Esophagus (tissue), 2 donors: ENCODE measurements at regions not wholly inside any gene's neighbourhood (a gene's known extent, or its start where the extent isn't known, plus 50 kb on each side); places are given as distances from the start of the nearest gene placed in this dataset.

Experiments used
- H3K27ac ChIP-seq, 2 donors: one replicate each; pipeline ENCODE4 v1.5.1; 2013; ENCODE audit warnings: low read depth in 2 of 2, mild to moderate bottlenecking in 2 of 2, inconsistent platforms in 1 of 2, low read length in 1 of 2, moderate library complexity in 1 of 2
- H3K27me3 ChIP-seq, 2 donors: one replicate each; pipeline ENCODE4 v1.6.1; 2013; ENCODE audit warnings: low read length in 2 of 2, control low read depth in 1 of 2, mild to moderate bottlenecking in 1 of 2; ENCODE audit not compliant: insufficient read depth in 2 of 2, control insufficient read depth in 1 of 2
- H3K36me3 ChIP-seq, 2 donors: one replicate each; pipeline ENCODE4 v1.6.1; 2013; ENCODE audit warnings: low read length in 1 of 2; ENCODE audit not compliant: control insufficient read depth in 2 of 2, insufficient read depth in 2 of 2
- H3K4me1 ChIP-seq, 2 donors: one replicate each; pipeline ENCODE4 v1.6.1; 2013; ENCODE audit warnings: low read length in 1 of 2; ENCODE audit not compliant: control insufficient read depth in 2 of 2, insufficient read depth in 2 of 2
- H3K4me3 ChIP-seq, 2 donors: one replicate each; pipeline ENCODE4 v1.5.1; 2013; ENCODE audit warnings: low read length in 2 of 2, mild to moderate bottlenecking in 2 of 2, low read depth in 1 of 2, moderate library complexity in 1 of 2
- H3K9me3 ChIP-seq, 2 donors: one replicate each; pipeline ENCODE4 v1.6.1; 2013; ENCODE audit warnings: mild to moderate bottlenecking in 2 of 2, low read depth in 1 of 2, low read length in 1 of 2, moderate library complexity in 1 of 2; ENCODE audit not compliant: control insufficient read depth in 2 of 2, insufficient read depth in 1 of 2
- WGBS, 2 donors: extraction: QIAGEN DNeasy Blood & Tissue Kit; methylation state at CpG; one replicate each; pipeline ENCODE4 v1.1.7; 2013; 5-methylcytosine and 5-hydroxymethylcytosine counted together
- donor health status: healthy with polysubstance abuse.
- donor health status: Bipolar disorder and iron deficiency.

DNA sequence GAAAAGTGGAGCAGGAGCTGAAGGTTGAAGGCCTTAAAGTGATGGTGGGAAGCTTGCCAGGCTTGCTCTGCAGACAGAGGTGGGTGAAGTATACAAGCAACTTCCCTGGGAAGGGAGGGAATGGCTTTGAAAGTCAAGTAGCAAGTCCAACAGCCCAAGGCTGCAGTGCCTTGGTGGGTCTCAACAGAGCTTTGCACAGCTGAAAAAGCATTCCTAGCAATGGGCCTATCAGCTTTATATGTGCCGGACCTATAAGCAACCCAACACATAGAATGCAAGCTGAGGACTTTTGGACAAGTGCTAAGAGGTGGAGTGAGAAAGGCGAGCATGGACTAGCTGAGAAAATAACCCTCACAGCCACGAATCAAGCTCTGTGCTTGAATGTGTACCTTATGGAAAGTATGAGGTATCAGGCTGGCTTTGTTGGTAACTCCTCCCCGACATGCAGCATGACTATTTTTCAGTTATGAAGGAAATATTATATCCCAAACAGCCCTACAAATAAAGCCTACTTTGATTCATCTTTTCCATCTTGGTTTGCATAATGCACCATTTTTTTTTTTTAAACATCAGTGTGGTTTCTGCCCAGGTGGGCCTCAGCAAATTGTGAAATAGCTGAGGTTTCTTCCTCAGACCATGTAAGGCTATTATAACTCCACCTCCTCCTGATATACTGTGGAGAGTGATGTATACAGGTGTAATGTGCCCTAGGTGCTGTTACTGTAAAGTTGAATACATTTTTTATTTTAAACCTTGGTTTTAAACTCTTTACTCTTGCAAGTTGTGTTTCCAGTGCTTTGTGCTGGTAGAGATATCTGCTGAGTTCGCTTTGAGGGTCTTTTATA, 241.4 kb upstream of the CXCR4 start:
- no peaks in the 10 kb centered on the region for H3K9me3 ChIP-seq
- H3K4me1 ChIP-seq: no peaks in the 10 kb centered on the region
- no peak overlapping the region for H3K4me3 ChIP-seq
- no peak overlapping the region for H3K27ac ChIP-seq
- no peaks in the 10 kb centered on the region for H3K27me3 ChIP-seq
- H3K36me3 ChIP-seq: no peaks in the 10 kb centered on the region
- WGBS, 2 donors: 82 to 88% methylated on average over 5 of the region's 5 CpGs

DNA sequence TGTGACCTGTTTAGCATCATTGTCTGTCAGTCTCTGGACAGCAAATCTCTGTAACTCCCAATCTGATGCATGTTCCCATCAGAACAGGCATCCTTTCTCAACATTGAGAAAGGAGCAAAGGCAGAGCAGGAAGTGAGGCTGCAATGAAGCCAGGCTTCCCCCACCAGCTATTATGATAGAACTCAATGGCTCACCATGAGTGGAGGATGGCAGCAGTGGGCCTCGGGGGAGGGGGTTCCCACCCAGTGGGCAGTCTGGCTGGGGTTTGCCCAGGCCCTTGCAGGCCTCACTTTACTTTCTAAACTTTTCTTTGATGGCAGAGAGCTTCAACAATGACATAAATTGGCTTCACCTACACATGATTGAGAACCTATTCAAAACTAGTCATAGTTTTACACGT, 240.6 kb upstream of the CXCR4 start:
- Histone ChIP-seq H3K9me3 (no peaks in the 10 kb centered on the region), H3K36me3 (no peaks in the 10 kb centered on the region), H3K4me1 (no peaks in the 10 kb centered on the region), H3K4me3 (no peak overlapping the region), H3K27ac (no peak overlapping the region), H3K27me3 (no peaks in the 10 kb centered on the region)
- 66 to 82% methylated on average over 2 of the region's 2 CpGs for WGBS, 2 donors

DNA sequence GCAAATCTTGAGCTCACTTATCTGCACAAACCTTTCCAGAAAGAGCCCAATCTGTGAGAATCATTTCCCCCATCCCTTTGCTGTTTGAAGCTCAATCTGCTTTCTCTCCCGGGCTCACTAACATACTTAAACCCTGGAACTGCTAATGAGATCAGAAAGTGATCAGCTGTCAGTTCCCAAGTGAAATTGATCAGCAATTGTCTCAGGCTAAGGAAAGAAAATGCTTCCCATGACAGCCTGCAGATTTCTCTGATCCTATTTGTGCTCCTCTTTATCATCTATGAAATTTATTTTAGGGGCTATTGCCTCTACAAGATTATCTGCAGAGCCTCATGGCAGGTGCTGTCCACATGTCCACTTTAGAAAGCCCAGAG, 239.0 kb upstream of the CXCR4 start:
- Histone ChIP-seq H3K9me3 (no peaks in the 10 kb centered on the region), H3K36me3 (no peaks in the 10 kb centered on the region), H3K4me1 (no peaks in the 10 kb centered on the region), H3K27me3 (no peaks in the 10 kb centered on the region), H3K27ac (no peak overlapping the region), H3K4me3 (no peak overlapping the region)
- 56 to 72% methylated on average over 1 of the region's 1 CpG for WGBS, 2 donors

DNA sequence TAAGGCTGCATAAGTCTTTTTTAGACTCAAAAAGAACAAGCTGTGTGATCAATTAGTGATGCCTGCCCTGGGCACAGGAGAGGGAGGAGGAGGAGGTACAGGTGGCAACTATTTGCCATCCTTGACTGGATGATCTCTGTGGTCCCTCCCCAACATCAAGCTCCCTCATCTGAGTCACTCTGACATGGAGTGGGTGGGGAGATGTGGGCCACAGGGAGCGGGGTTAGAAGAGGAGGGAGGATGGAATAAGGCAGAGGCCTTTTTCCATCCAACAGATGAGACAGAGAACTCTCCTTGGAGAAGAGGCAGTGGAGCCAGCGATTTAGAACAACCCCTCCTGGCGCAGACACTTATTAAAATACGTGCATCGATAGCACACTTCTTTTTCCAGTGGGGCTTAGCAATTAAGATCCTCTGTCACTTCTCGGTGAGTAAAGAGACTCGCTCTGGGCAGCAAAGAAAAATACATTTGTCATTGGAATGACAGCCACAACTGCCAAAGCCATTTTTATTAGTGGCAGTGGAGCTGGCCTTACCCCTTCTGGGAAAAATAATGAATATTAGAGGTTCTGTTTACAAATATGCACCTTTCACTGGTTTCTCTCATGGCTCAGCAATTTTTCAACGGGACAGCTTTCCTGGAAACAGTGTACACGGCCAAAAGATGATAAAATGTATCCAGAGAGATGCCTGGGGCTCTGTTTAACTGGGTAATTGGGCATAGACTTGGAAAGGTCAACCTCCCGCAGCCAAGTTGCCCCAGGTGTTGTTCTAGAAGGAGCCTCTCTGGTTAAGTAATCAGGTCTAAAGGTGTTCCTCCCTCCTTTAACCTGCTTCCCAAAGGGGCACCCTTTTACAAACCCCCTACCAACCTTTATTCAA, 238.4 kb upstream of the CXCR4 start:
- Histone ChIP-seq H3K27me3 (no peaks in the 10 kb centered on the region), H3K9me3 (no peaks in the 10 kb centered on the region), H3K4me1 (no peaks in the 10 kb centered on the region), H3K4me3 (no peak overlapping the region), H3K27ac (no peak overlapping the region), H3K36me3 (no peaks in the 10 kb centered on the region)
- 61 to 62% methylated on average over 10 of the region's 10 CpGs for WGBS, 2 donors

DNA sequence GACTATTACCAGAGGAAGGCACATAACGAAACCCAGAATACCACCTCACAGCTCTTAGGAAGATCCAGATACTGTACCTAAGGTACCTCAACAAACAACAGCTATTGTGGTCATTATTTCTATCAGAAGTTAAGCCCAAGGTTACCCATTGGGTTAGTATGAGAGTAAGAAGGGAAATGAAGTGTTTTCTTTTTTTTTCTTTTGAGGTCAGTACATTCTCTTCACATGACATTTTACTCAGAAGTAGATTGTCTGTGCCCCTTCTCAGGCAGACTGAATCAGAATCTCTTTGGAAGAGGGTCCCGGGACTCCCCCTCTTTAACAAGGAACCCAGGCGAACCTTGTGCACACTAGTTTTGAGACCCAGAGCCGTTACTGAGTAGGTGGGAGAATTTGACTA, 233.7 kb upstream of the CXCR4 start:
- Histone ChIP-seq H3K27me3 (no peaks in the 10 kb centered on the region), H3K4me1 (no peaks in the 10 kb centered on the region), H3K36me3 (no peaks in the 10 kb centered on the region), H3K9me3 (no peaks in the 10 kb centered on the region), H3K4me3 (no peak overlapping the region), H3K27ac (no peak overlapping the region)
- WGBS, 2 donors: 83 to 88% methylated on average over 4 of the region's 4 CpGs

DNA sequence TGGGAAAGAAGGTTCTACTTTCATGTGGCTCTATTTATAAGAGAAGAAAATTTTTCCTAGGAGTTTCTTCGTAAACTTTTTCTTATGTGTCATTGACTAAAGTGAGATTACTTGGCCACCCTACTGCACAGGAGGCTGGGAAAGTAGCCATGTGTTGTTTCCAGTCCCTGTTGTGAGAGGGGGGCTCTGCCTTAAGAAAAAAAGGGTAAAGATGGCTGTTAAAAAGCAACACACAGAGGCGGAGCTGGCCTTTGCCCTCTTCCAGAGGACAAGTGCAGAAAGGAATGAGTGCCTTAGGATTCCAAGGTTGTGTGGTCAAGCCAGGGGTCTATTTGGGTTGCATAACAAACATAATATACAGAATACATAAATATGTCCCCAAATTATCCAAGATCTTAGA, 230.0 kb upstream of the CXCR4 start:
- Histone ChIP-seq H3K4me1 (no peaks in the 10 kb centered on the region), H3K36me3 (no peaks in the 10 kb centered on the region), H3K9me3 (no peaks in the 10 kb centered on the region), H3K27me3 (no peaks in the 10 kb centered on the region), H3K4me3 (no peak overlapping the region), H3K27ac (no peak overlapping the region)
- 50 to 75% methylated on average over 2 of the region's 2 CpGs for WGBS, 2 donors

DNA sequence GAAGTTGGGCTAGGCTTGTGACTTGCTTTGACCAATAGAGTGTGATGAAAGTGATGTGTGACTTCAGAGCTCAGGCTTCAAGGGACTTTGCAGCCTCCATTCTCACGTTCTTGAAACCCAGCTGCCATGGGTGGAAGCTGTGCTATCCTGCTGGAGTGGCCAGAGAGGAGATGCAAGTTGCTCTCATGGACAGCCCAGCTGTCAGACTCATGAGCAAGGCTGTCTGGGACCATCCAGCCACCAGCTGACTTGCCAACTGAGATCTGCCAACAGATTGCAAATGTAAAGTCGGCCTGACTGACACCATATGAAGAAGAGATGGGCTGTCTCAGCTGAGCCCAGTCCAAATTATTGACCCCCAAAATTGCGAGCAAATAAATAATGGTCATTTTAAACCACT, 226.4 kb upstream of the CXCR4 start:
- no peaks in the 10 kb centered on the region for H3K27me3 ChIP-seq
- 82 to 87% methylated on average over 3 of the region's 3 CpGs for WGBS, 2 donors
- no peak overlapping the region for H3K27ac ChIP-seq
- no peak overlapping the region for H3K4me3 ChIP-seq
- no peaks in the 10 kb centered on the region for H3K4me1 ChIP-seq
- no peaks in the 10 kb centered on the region for H3K9me3 ChIP-seq
- no peaks in the 10 kb centered on the region for H3K36me3 ChIP-seq

DNA sequence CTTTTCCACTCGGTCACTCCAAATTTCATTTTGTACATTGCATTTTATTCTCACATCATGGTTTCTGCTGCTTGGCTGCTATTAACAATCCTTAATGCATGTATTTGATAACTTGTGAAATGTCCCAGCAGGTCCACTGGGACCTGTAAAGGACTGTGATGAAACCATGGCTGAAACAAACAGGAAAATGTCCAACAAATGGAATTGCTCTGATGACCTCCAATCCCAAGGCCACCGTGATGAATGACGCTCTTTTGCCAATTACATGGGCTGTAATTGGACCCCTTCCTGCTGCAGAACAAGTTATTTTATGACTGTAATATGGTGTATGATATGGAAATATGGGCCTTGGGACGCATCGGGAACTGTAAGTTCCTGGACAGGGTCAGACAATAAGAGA, 224.2 kb upstream of the CXCR4 start:
- no peaks in the 10 kb centered on the region for H3K4me1 ChIP-seq
- H3K4me3 ChIP-seq: no peak overlapping the region
- no peaks in the 10 kb centered on the region for H3K9me3 ChIP-seq
- H3K27me3 ChIP-seq: no peaks in the 10 kb centered on the region
- H3K36me3 ChIP-seq: no peaks in the 10 kb centered on the region
- 88 to 89% methylated on average over 5 of the region's 5 CpGs for WGBS, 2 donors
- no peak overlapping the region for H3K27ac ChIP-seq

DNA sequence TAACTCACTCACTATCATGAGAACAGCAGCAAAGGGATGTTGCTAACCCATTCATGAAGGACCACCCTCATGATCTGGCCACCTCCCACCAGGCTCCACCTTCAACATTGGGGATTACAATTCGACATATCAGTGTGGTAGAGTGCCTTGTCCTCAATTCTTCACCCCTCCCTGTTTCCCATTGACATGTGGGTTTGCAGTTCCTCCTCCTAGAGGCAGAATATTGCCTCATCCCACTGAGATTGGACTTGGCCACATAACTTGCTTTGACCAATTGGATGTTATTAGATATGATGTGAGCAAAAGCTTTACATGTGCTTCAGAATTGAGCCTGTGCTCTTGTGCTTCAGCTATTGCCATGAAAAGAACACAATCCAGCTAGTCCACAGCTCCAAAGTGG, 217.0 kb upstream of the CXCR4 start:
- H3K27me3 ChIP-seq: no peaks in the 10 kb centered on the region
- H3K27ac ChIP-seq: no peak overlapping the region
- H3K36me3 ChIP-seq: no peaks in the 10 kb centered on the region
- no peaks in the 10 kb centered on the region for H3K9me3 ChIP-seq
- no peak overlapping the region for H3K4me3 ChIP-seq
- H3K4me1 ChIP-seq: no peaks in the 10 kb centered on the region
- 47 to 48% methylated on average over 1 of the region's 1 CpG for WGBS, 2 donors
